ENCODE measurements at regions not wholly inside any gene's neighbourhood (a gene's known extent, or its start where the extent isn't known, plus 50 kb on each side); places are given as distances from the start of the nearest gene placed in this dataset.

- TF ChIP-seq ZBTB33 (IDR thresholded peaks at IDR 0.05), result no peak
These were observed 321.5 kb upstream of the CADM2 start (continued) for GRCh38 chr3:84637272-84637671.

GRCh38 chr3:84666468-84666867 lies 292.3 kb upstream of the CADM2 start:
- no peak for TF ChIP-seq TAF1 (conservative IDR thresholded peaks at IDR 0.05)
- H3K27me3 ChIP-seq (ENCODE audit: control insufficient read depth in 4 of 4, insufficient read depth in 4 of 4, low read length in 3 of 4), result no peaks in the 10 kb centered on the region
- no peak overlapping the region for H3K9ac ChIP-seq (ENCODE audit: low read depth in 1 of 2, low read length in 2 of 2)
- H3K4me1 ChIP-seq (ENCODE audit: control insufficient read depth in 4 of 4, insufficient read depth in 4 of 4, low read length in 3 of 4), result no peaks in the 10 kb centered on the region
- H3K36me3 ChIP-seq (ENCODE audit: control insufficient read depth in 4 of 4, insufficient read depth in 3 of 4, low read depth in 1 of 4, low read length in 3 of 4), result no peaks in the 10 kb centered on the region
- no peaks in the 10 kb centered on the region for H3K9me3 ChIP-seq (ENCODE audit: control insufficient read depth in 4 of 4, low read length in 3 of 4)
- H3K4me3 ChIP-seq (ENCODE audit: low read depth in 1 of 3, low read length in 3 of 3), result no peak overlapping the region
- no peak for DNase-seq (ENCODE audit: low spot score)
- H3K27ac ChIP-seq (ENCODE audit: low read depth in 1 of 2, low read length in 2 of 2), result no peak overlapping the region

- Histone ChIP-seq H3K27me3 (ENCODE audit: control insufficient read depth in 4 of 4, insufficient read depth in 4 of 4, low read length in 3 of 4) (no peaks in the 10 kb centered on the region), H3K9ac (ENCODE audit: low read depth in 1 of 2, low read length in 2 of 2) (no peak overlapping the region), H3K4me1 (ENCODE audit: control insufficient read depth in 4 of 4, insufficient read depth in 4 of 4, low read length in 3 of 4) (no peaks in the 10 kb centered on the region), H3K4me3 (ENCODE audit: low read depth in 1 of 3, low read length in 3 of 3) (no peak overlapping the region), H3K9me3 (ENCODE audit: control insufficient read depth in 4 of 4, low read length in 3 of 4) (no peaks in the 10 kb centered on the region), H3K27ac (ENCODE audit: low read depth in 1 of 2, low read length in 2 of 2) (no peak overlapping the region), H3K36me3 (ENCODE audit: control insufficient read depth in 4 of 4, insufficient read depth in 3 of 4, low read depth in 1 of 4, low read length in 3 of 4) (no peaks in the 10 kb centered on the region)
- no peak for DNase-seq (ENCODE audit: low spot score)
- TF ChIP-seq NR2F2 (IDR thresholded peaks at IDR 0.05) (no peak), RXRA (IDR thresholded peaks at IDR 0.05) (no peak), MAX (IDR thresholded peaks at IDR 0.05) (no peak), HNF4G (IDR thresholded peaks at IDR 0.05) (no peak), FOXA2 (IDR thresholded peaks at IDR 0.05) (no peak), GABPA (IDR thresholded peaks at IDR 0.05 in 1 of 2, conservative IDR thresholded peaks at IDR 0.05 in 1 of 2) (no peak), RAD21 (IDR thresholded peaks at IDR 0.05) (no peak), FOXA1 (IDR thresholded peaks at IDR 0.05) (no peak), HNF4A (conservative IDR thresholded peaks at IDR 0.05) (no peak), SP1 (IDR thresholded peaks at IDR 0.05) (no peak), ATF3 (IDR thresholded peaks at IDR 0.05) (no peak), ZBTB33 (IDR thresholded peaks at IDR 0.05) (no peak), TAF1 (conservative IDR thresholded peaks at IDR 0.05) (no peak), REST (IDR thresholded peaks at IDR 0.05) (no peak), EGR1 (IDR thresholded peaks at IDR 0.05; ENCODE audit: low read depth in 2 of 2) (no peak), CTCF (IDR thresholded peaks at IDR 0.05; ENCODE audit: low read depth, low read length, missing input control) (no peak)
These were observed 279.6 kb upstream of the CADM2 start for GRCh38 chr3:84679211-84679610.

All from liver (tissue), 7 donors.